SK-N-SH (cell line): ENCODE measurements at regions not wholly inside any gene's neighbourhood (a gene's known extent, or its start where the extent isn't known, plus 50 kb on each side); places are given as distances from the start of the nearest gene placed in this dataset.

Experiments used
- CTCF ChIA-PET: fragments of 300-600, 350-600 bp; formaldehyde crosslinking; extraction: SDS; loops from one replicate; lab custom pipeline; 2021; lab: Yijun Ruan, JAX
- POLR2A ChIA-PET: fragments of 350-600 bp; sonication (Branson Sonifier 250); formaldehyde crosslinking; extraction: SDS; loops from one replicate; lab custom pipeline; 2020; ENCODE audit warnings: antibody characterized with exemption, inconsistent platforms; lab: Yijun Ruan, JAX
- DNase-seq: peaks from one replicate; pipeline ENCODE4 v3.0.0; 2012
- H2AFZ ChIP-seq: fragments of 200-600 bp; sonication (generic); 2 replicates; pipeline ENCODE4 v1.8.1; 2016; ENCODE audit warnings: antibody characterized with exemption, mild to moderate bottlenecking, low read depth
- H3F3A ChIP-seq: fragments of 200-600 bp; sonication (generic); replicated peaks from 2 replicates; pipeline ENCODE3; 2016; ENCODE audit warnings: antibody characterized with exemption, mild to moderate bottlenecking; ENCODE audit not compliant: insufficient read depth
- H3K27ac ChIP-seq, 2 experiments: fragments of 200-500 bp in 1 of 2; fragments of 200-600 bp in 1 of 2; sonication (Bioruptor generic) in 1 of 2; sonication (generic), shearing (Covaris generic) in 1 of 2; 2 replicates each; pipeline versions ENCODE4 v1.5.1 to v1.6.1; 2014 to 2016; ENCODE audit warnings: low read depth in 2 of 2, inconsistent platforms in 1 of 2, low read length in 1 of 2, mild to moderate bottlenecking in 1 of 2, mixed read lengths in 1 of 2
- H3K27me3 ChIP-seq: fragments of 200-600 bp; sonication (generic), shearing (Covaris generic); 2 replicates; pipeline ENCODE4 v1.6.1; 2016; ENCODE audit warnings: mixed run types; ENCODE audit not compliant: insufficient read depth
- H3K36me3 ChIP-seq, 2 experiments: fragments of 200-500 bp in 1 of 2; fragments of 200-600 bp in 1 of 2; sonication (Bioruptor generic) in 1 of 2; sonication (generic) in 1 of 2; replicated peaks in 1 of 2; 2 replicates each; pipeline versions ENCODE3 to v1.5.1; 2014 to 2016; ENCODE audit warnings: low read length in 1 of 2, mild to moderate bottlenecking in 1 of 2; ENCODE audit not compliant: insufficient read depth in 2 of 2, control insufficient read depth in 1 of 2
- H3K4me1 ChIP-seq, 2 experiments: fragments of 200-500 bp in 1 of 2; fragments of 200-600 bp in 1 of 2; sonication (Bioruptor generic) in 1 of 2; sonication (generic), shearing (Covaris generic) in 1 of 2; 2 replicates each; pipeline versions ENCODE4 v1.5.1 to v1.6.1; 2014 to 2016; ENCODE audit warnings: low read depth in 1 of 2, low read length in 1 of 2, mixed run types in 1 of 2; ENCODE audit not compliant: insufficient read depth in 2 of 2, control insufficient read depth in 1 of 2
- H3K4me2 ChIP-seq: fragments of 200-600 bp; sonication (generic), shearing (Covaris generic); 2 replicates; pipeline ENCODE4 v1.6.1; 2017; ENCODE audit warnings: mixed run types
- H3K4me3 ChIP-seq, 2 experiments: fragments of 200-500 bp in 1 of 2; fragments of 200-600 bp in 1 of 2; sonication (Bioruptor generic) in 1 of 2; sonication (generic), shearing (Covaris generic) in 1 of 2; 2 replicates each; pipeline versions ENCODE4 v1.5.1 to v1.8.1; 2014 to 2016; ENCODE audit warnings: low read depth in 2 of 2, inconsistent platforms in 1 of 2, low read length in 1 of 2, mild to moderate bottlenecking in 1 of 2, mixed read lengths in 1 of 2, moderate library complexity in 1 of 2
- H3K79me2 ChIP-seq: fragments of 200-600 bp; sonication (generic); 2 replicates; pipeline ENCODE4 v1.8.1; 2017; ENCODE audit warnings: mild to moderate bottlenecking; ENCODE audit not compliant: insufficient read depth
- H3K9ac ChIP-seq: fragments of 200-600 bp; sonication (generic); 2 replicates; pipeline ENCODE4 v1.6.1; 2017; ENCODE audit warnings: mixed run types
- H3K9me2 ChIP-seq: fragments of 200-600 bp; sonication (generic); 2 replicates; pipeline ENCODE4 v1.6.1; 2017; ENCODE audit warnings: mixed run types
- H3K9me3 ChIP-seq: fragments of 200-600 bp; sonication (generic); 2 replicates; pipeline ENCODE4 v1.6.1; 2017; ENCODE audit warnings: mixed run types, mild to moderate bottlenecking, moderate library complexity
- H4K20me1 ChIP-seq: fragments of 200-600 bp; sonication (generic); 2 replicates; pipeline ENCODE4 v1.6.1; 2017; ENCODE audit warnings: mild to moderate bottlenecking, mixed run types; ENCODE audit not compliant: insufficient read depth
- ELF1 ChIP-seq: IDR thresholded peaks from 2 replicates; pipeline ENCODE4 v1.4.0; 2012
- EP300 ChIP-seq, 2 experiments: IDR thresholded peaks; 2 replicates each; pipeline versions ENCODE4 v1.4.0 to v1.6.1; 2012; ENCODE audit warnings: borderline replicate concordance in 1 of 2, low read depth in 1 of 2, low read length in 1 of 2
- EZH2phosphoT487 ChIP-seq: fragments of 200-600 bp; sonication (generic); IDR thresholded peaks from 2 replicates; pipeline ENCODE4 v1.6.1; 2017; ENCODE audit warnings: low read depth, mixed run types, mild to moderate bottlenecking, antibody characterized with exemption, moderate library complexity, borderline replicate concordance
- FOXJ3 ChIP-seq: sonication (generic); formaldehyde crosslinking; IDR thresholded peaks from 2 replicates; pipeline ENCODE4 v1.5.1; 2020; ENCODE audit warnings: mild to moderate bottlenecking, missing genetic modification reagents
- GABPA ChIP-seq: IDR thresholded peaks from 2 replicates; pipeline ENCODE4 v1.4.0; 2012; ENCODE audit warnings: low read depth, mild to moderate bottlenecking
- GATA2 ChIP-seq: sonication (generic); formaldehyde crosslinking; IDR thresholded peaks from 2 replicates; pipeline ENCODE4 v1.5.0; 2020; ENCODE audit warnings: mild to moderate bottlenecking, missing genetic modification reagents
- IRF3 ChIP-seq: fragments of 150-350 bp; IDR thresholded peaks from 2 replicates; pipeline ENCODE4 v1.6.1; 2016; ENCODE audit warnings: mild to moderate bottlenecking, low read depth, low read length
- JUND ChIP-seq: IDR thresholded peaks from 2 replicates; pipeline ENCODE4 v1.4.0; 2012
- MAX ChIP-seq: IDR thresholded peaks from 2 replicates; pipeline ENCODE4 v1.4.0; 2012; ENCODE audit warnings: low read depth
- MXI1 ChIP-seq: IDR thresholded peaks from 2 replicates; pipeline ENCODE4 v1.6.1; 2012; ENCODE audit warnings: mild to moderate bottlenecking, low read depth, low read length, improper control_type of control experiment
- NRF1 ChIP-seq: IDR thresholded peaks from 2 replicates; pipeline ENCODE4 v1.6.1; 2012; ENCODE audit warnings: low read depth, mild to moderate bottlenecking, low read length
- PBX3 ChIP-seq: IDR thresholded peaks from 2 replicates; pipeline ENCODE4; 2012
- POLR2AphosphoS5 ChIP-seq: IDR thresholded peaks from 2 replicates; pipeline ENCODE4 v1.6.1; 2012; ENCODE audit warnings: low read depth, low read length
- REST ChIP-seq: IDR thresholded peaks from 2 replicates; pipeline ENCODE4 v1.6.1; 2012; ENCODE audit warnings: mild to moderate bottlenecking, low read depth, low read length, moderate library complexity
- SIN3A ChIP-seq: IDR thresholded peaks from 2 replicates; pipeline ENCODE4 v1.6.1; 2012; ENCODE audit warnings: low read depth, mild to moderate bottlenecking, low read length, moderate library complexity, borderline replicate concordance
- SMC3 ChIP-seq: IDR thresholded peaks from 2 replicates; pipeline ENCODE4 v1.6.1; 2012; ENCODE audit warnings: low read depth, low read length, improper control_type of control experiment
- TEAD4 ChIP-seq: IDR thresholded peaks from 2 replicates; pipeline ENCODE4 v1.4.0; 2012; ENCODE audit warnings: mild to moderate bottlenecking, borderline replicate concordance; ENCODE audit not compliant: insufficient read depth
- USF1 ChIP-seq: IDR thresholded peaks from 2 replicates; pipeline ENCODE4 v1.4.0; 2012; ENCODE audit warnings: low read depth, borderline replicate concordance
- WGBS: methylation state at CpG from one replicate; pipeline ENCODE4 v1.1.6; 2017; ENCODE audit warnings: low lambda C conversion rate; 5-methylcytosine and 5-hydroxymethylcytosine counted together

GRCh38 chr2:121102941-121103340, 182.1 kb downstream of the TFCP2L1 start:
- Histone ChIP-seq H4K20me1 (no peaks in the 10 kb centered on the region), H3K9me2 (no peaks in the 10 kb centered on the region), H3K79me2 (no peaks in the 10 kb centered on the region), H2AFZ (no peak overlapping the region), H3K4me2 (no peak overlapping the region), H3K9ac (no peak overlapping the region), H3K27ac (no peak overlapping the region), H3K9me3 (no peaks in the 10 kb centered on the region), H3K4me1 (peaks cover 0 to 6% of the 10 kb centered on the region in 2 experiments; a peak in 1 of 4 replicates), H3K4me3 (no peak overlapping the region), H3K27me3 (peaks cover 31% of the 10 kb centered on the region), H3F3A (no peaks in the 10 kb centered on the region), H3K36me3 (no peaks in the 10 kb centered on the region)
- 46% methylated on average over 2 of the region's 2 CpGs for WGBS
- POLR2A ChIA-PET: no interaction called here
- no peak for DNase-seq
- CTCF ChIA-PET: interaction anchor here (1.4 to 10.0 kb wide), 5 partner anchors 9 to 256 kb away, joined by 3 to 272 read pairs (median 13); no protein-coding TSS in a partner anchor
- TF ChIP-seq GABPA (no peak), EZH2phosphoT487 (no peak), PBX3 (no peak), IRF3 (no peak), MXI1 (no peak), REST (no peak), JUND (no peak), NRF1 (no peak), ELF1 (no peak), USF1 (no peak), POLR2AphosphoS5 (no peak), SIN3A (no peak), EP300 (IDR thresholded peaks at IDR 0.05; ENCODE audit: borderline replicate concordance in 1 of 2, low read depth in 1 of 2, low read length in 1 of 2) (no peak), SMC3 (no peak), TEAD4 (no peak), GATA2 (CRISPR knock-in tag) (no peak), FOXJ3 (CRISPR knock-in tag) (no peak), MAX (no peak)
